ENCODE measurements at regions not wholly inside any gene's neighbourhood (a gene's known extent, or its start where the extent isn't known, plus 50 kb on each side); places are given as distances from the start of the nearest gene placed in this dataset.

- Histone ChIP-seq H3K27ac (no peak overlapping the region), H3K27me3 (replicated peaks in 1 of 7) (no peaks in the 10 kb centered on the region), H3K36me3 (no peaks in the 10 kb centered on the region), H3K9me3 (no peaks in the 10 kb centered on the region), H3K4me1 (no peaks in the 10 kb centered on the region), H3K4me3 (no peak overlapping the region)
- DNase-seq, result no peak
- intact Hi-C loops (cut with DNase I; ENCODE audit: low total_unique reads), result no loop called here
- TF ChIP-seq POLR2AphosphoS5 (IDR thresholded peaks at IDR 0.05), result no peak
- no peak for TF ChIP-seq CTCF (IDR thresholded peaks at IDR 0.05 in 8 of 11, conservative IDR thresholded peaks at IDR 0.05 in 3 of 11)
- TF ChIP-seq POLR2A (IDR thresholded peaks at IDR 0.05), result no peak
- WGBS, 5 donors, result 60 to 79% (median 75%) methylated on average over 2 of the region's 2 CpGs
Observed at GRCh38 chr15:93497291-93497690, 408.3 kb upstream of the RGMA start.

DNA sequence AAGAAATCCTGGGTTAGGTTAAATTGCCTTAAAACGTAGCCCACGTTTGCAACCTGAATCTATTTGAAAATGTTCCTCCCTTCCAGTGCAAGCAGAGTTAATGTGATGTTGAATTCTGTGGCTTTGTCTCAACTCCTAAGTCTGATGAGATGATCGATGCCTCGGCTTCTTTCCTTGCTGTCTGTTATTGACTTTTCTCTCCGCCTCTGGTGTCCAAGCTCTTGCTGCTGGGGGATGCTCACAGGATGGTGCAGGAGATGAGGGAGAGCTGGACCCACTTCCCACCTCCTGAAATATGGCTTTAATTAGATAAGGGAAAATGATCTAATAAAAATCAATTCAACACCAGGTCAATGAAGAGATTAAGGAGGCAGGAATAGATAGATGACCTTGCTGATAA lies 407.9 kb upstream of the RGMA start:
- Histone ChIP-seq H3K4me1 (no peaks in the 10 kb centered on the region), H3K4me3 (no peak overlapping the region), H3K27me3 (replicated peaks in 1 of 7) (no peaks in the 10 kb centered on the region), H3K36me3 (no peaks in the 10 kb centered on the region), H3K27ac (no peak overlapping the region), H3K9me3 (no peaks in the 10 kb centered on the region)
- 64 to 77% (median 71%) methylated on average over 5 of the region's 5 CpGs for WGBS, 5 donors
- intact Hi-C loops (cut with DNase I; ENCODE audit: low total_unique reads), result no loop called here
- no peak for DNase-seq
- TF ChIP-seq CTCF (IDR thresholded peaks at IDR 0.05 in 8 of 11, conservative IDR thresholded peaks at IDR 0.05 in 3 of 11), result no peak
- TF ChIP-seq POLR2A (IDR thresholded peaks at IDR 0.05), result no peak
- TF ChIP-seq POLR2AphosphoS5 (IDR thresholded peaks at IDR 0.05), result no peak

DNA sequence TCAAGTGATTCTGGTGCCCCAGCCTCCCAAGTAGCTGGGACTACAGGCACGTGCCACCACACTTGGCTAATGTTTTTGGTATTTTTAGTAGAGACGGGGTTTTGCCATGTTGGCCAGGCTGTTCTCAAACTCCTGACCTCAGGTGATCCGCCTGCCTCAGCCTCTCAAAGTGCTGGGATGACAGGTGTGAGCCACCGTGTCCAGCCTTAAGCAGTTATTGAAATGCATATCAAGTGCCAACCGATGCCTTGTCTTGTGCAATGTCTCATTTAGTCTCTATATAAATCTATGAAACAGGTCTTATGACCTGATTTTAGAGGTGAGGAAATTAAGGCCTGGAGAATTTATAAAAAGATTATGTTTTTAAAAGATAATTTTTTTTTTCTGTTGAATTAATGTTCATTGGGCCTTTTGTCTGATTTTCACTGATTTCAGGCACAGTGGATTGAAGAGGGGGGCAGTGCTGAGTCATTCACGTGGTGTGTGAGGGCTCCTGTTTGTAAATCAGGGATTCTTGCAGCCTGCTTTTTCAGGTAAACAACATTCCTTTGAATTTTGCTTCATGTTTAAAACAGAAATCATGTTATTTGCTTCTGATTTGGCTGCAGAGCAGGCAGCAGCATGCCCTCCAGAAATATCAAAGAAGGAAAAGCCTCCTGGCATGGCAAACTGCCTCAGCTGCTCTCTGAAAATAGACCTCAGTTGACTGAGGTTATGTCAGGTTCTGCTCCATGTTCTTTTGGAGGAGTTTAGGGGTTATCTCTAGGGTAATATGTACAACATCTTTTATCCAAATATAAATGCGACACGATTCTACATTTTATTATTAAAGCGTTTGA lies 407.0 kb upstream of the RGMA start:
- Histone ChIP-seq H3K27me3 (replicated peaks in 1 of 7) (no peaks in the 10 kb centered on the region), H3K9me3 (no peaks in the 10 kb centered on the region), H3K4me3 (no peak overlapping the region), H3K4me1 (no peaks in the 10 kb centered on the region), H3K27ac (no peak overlapping the region), H3K36me3 (no peaks in the 10 kb centered on the region)
- no peak for DNase-seq
- intact Hi-C loops (cut with DNase I; ENCODE audit: low total_unique reads), result no loop called here
- TF ChIP-seq POLR2AphosphoS5 (IDR thresholded peaks at IDR 0.05) (no peak), POLR2A (IDR thresholded peaks at IDR 0.05) (no peak)
- WGBS, 5 donors, result 70 to 81% (median 74%) methylated on average over 9 of the region's 9 CpGs

DNA sequence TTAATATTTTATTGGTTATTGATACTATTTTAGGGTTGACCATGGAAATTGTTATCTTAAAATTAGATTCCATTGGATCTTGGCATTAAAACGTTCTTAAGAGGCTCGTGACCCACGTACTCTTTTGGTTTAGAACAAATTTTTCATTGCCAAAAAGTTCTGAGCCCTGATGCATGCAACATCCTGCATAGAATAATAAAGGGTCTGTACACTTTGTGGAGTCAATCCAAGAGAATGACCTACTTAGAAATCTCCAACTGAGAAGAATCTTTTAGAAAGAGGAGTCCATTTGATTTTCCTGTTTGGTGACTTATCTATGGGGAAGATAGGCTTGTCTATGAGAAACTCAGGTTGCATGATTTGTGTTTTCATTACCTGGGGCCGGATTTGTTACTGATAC lies 404.2 kb upstream of the RGMA start:
- no peak for DNase-seq
- H3K4me3 ChIP-seq, result no peak overlapping the region
- no peak for TF ChIP-seq POLR2AphosphoS5 (IDR thresholded peaks at IDR 0.05)
- TF ChIP-seq POLR2A (IDR thresholded peaks at IDR 0.05), result no peak
- TF ChIP-seq CTCF (IDR thresholded peaks at IDR 0.05 in 8 of 11, conservative IDR thresholded peaks at IDR 0.05 in 3 of 11), result no peak
- 75 to 91% (median 82%) methylated on average over 4 of the region's 4 CpGs for WGBS, 5 donors
- H3K27ac ChIP-seq, result no peak overlapping the region
- no peaks in the 10 kb centered on the region for H3K4me1 ChIP-seq
- H3K36me3 ChIP-seq, result no peaks in the 10 kb centered on the region
- intact Hi-C loops (cut with DNase I; ENCODE audit: low total_unique reads), result no loop called here
- H3K9me3 ChIP-seq, result no peaks in the 10 kb centered on the region
- H3K27me3 ChIP-seq (replicated peaks in 1 of 7), result no peaks in the 10 kb centered on the region

Data from spleen (tissue), 11 donors.